Loucy (cell line): ENCODE measurements at regions not wholly inside any gene's neighbourhood (a gene's known extent, or its start where the extent isn't known, plus 50 kb on each side); places are given as distances from the start of the nearest gene placed in this dataset.
A peak's percentile ranks its signal among the peaks of the same experiment; 100 is the strongest.

Experiments
- H2AFZ ChIP-seq: fragments of 200-600 bp; sonication (generic); 2 replicates; pipeline ENCODE4 v1.6.0; 2016; ENCODE audit warnings: antibody characterized with exemption, mild to moderate bottlenecking, low read length, moderate library complexity
- H3F3A ChIP-seq: fragments of 200-600 bp; 2 replicates; pipeline ENCODE4 v1.6.0; 2016; ENCODE audit warnings: antibody characterized with exemption, low read depth, mild to moderate bottlenecking
- H3K27me3 ChIP-seq: fragments of 200-600 bp; sonication (generic); 2 replicates; pipeline ENCODE4 v1.6.1; 2014; ENCODE audit warnings: low read length, mild to moderate bottlenecking; ENCODE audit not compliant: insufficient read depth, poor library complexity, severe bottlenecking
- H3K36me3 ChIP-seq: fragments of 200-600 bp; sonication (generic); 2 replicates; pipeline ENCODE4 v1.6.1; 2016; ENCODE audit warnings: low read length; ENCODE audit not compliant: insufficient read depth
- H3K4me1 ChIP-seq: fragments of 200-600 bp; sonication (generic); 2 replicates; pipeline ENCODE4 v1.5.1; 2014; ENCODE audit warnings: low read length, mild to moderate bottlenecking; ENCODE audit not compliant: insufficient read depth, poor library complexity, severe bottlenecking
- H3K4me2 ChIP-seq: fragments of 200-600 bp; sonication (generic); 2 replicates; pipeline ENCODE4 v1.6.0; 2014; ENCODE audit warnings: antibody characterized with exemption, low read length, low read depth, mild to moderate bottlenecking; ENCODE audit not compliant: poor library complexity, severe bottlenecking
- H3K4me3 ChIP-seq: fragments of 200-600 bp; sonication (generic); 2 replicates; pipeline ENCODE4 v1.5.1; 2014; ENCODE audit warnings: low read length, mild to moderate bottlenecking, mixed read lengths; ENCODE audit not compliant: poor library complexity, severe bottlenecking
- H3K79me2 ChIP-seq: fragments of 200-600 bp; sonication (generic); 2 replicates; pipeline ENCODE4 v1.6.1; 2014; ENCODE audit warnings: low read length; ENCODE audit not compliant: insufficient read depth
- H3K9ac ChIP-seq: fragments of 200-600 bp; sonication (generic); 2 replicates; pipeline ENCODE4 v1.6.0; 2014; ENCODE audit warnings: mild to moderate bottlenecking, low read depth, low read length, moderate library complexity; ENCODE audit not compliant: poor library complexity, severe bottlenecking
- H3K9me2 ChIP-seq: fragments of 200-600 bp; sonication (generic); replicated peaks from 2 replicates; pipeline ENCODE4 v1.6.1; 2016; ENCODE audit warnings: low read depth, low read length, mixed read lengths
- H3K9me3 ChIP-seq: fragments of 200-600 bp; sonication (generic); 2 replicates; pipeline ENCODE4 v1.6.1; 2014; ENCODE audit warnings: mild to moderate bottlenecking, antibody characterized with exemption, low read length, low read depth; ENCODE audit not compliant: insufficient read depth
- H4K20me1 ChIP-seq: fragments of 200-600 bp; sonication (generic); 2 replicates; pipeline ENCODE4 v1.6.0; 2014; ENCODE audit warnings: antibody characterized with exemption, low read length, mild to moderate bottlenecking; ENCODE audit not compliant: insufficient read depth, poor library complexity, severe bottlenecking
- CTCF ChIP-seq: fragments of 200-600 bp; sonication (generic); conservative IDR thresholded peaks from 2 replicates; pipeline ENCODE4 v1.5.1; 2014; ENCODE audit warnings: mild to moderate bottlenecking, antibody characterized with exemption, low read length
- EZH2phosphoT487 ChIP-seq: fragments of 200-600 bp; IDR thresholded peaks from 2 replicates; pipeline ENCODE4 v1.6.1; 2018; ENCODE audit warnings: antibody characterized with exemption, mild to moderate bottlenecking, moderate library complexity, borderline replicate concordance

- H3K4me1 ChIP-seq = peaks cover 8% of the 10 kb centered on the region
- H3F3A ChIP-seq = no peaks in the 10 kb centered on the region
- TF ChIP-seq CTCF = peak; percentile 96
- no peak for TF ChIP-seq EZH2phosphoT487
- H3K79me2 ChIP-seq = no peaks in the 10 kb centered on the region
- no peaks in the 10 kb centered on the region for H3K9me3 ChIP-seq
- H3K9me2 ChIP-seq = no peaks in the 10 kb centered on the region
- H3K4me2 ChIP-seq = no peak overlapping the region
- H3K4me3 ChIP-seq = no peak overlapping the region
- no peaks in the 10 kb centered on the region for H3K27me3 ChIP-seq
- no peak overlapping the region for H2AFZ ChIP-seq
- no peaks in the 10 kb centered on the region for H4K20me1 ChIP-seq
- no peak overlapping the region for H3K9ac ChIP-seq
- H3K36me3 ChIP-seq = no peaks in the 10 kb centered on the region
Observed at GRCh38 chr6:40328386-40328985, 258.7 kb downstream of the LRFN2 start.

- H3K9me2 ChIP-seq = no peaks in the 10 kb centered on the region
- no peak overlapping the region for H3K4me2 ChIP-seq
- H3K36me3 ChIP-seq = no peaks in the 10 kb centered on the region
- H4K20me1 ChIP-seq = no peaks in the 10 kb centered on the region
- no peaks in the 10 kb centered on the region for H3F3A ChIP-seq
- no peaks in the 10 kb centered on the region for H3K9me3 ChIP-seq
- H3K27me3 ChIP-seq = no peaks in the 10 kb centered on the region
- no peak overlapping the region for H3K4me3 ChIP-seq
- no peak overlapping the region for H2AFZ ChIP-seq
- H3K4me1 ChIP-seq = peaks cover 8% of the 10 kb centered on the region
- H3K9ac ChIP-seq = no peak overlapping the region
- TF ChIP-seq EZH2phosphoT487 (no peak), CTCF (no peak)
- no peaks in the 10 kb centered on the region for H3K79me2 ChIP-seq
Observed at GRCh38 chr6:40326714-40327421, 260.3 kb downstream of the LRFN2 start.

- Histone ChIP-seq H3K9me2 (no peaks in the 10 kb centered on the region), H2AFZ (peak overlapping the region; percentile 29), H3K4me2 (no peak overlapping the region), H3K36me3 (no peaks in the 10 kb centered on the region), H3K9me3 (no peaks in the 10 kb centered on the region), H3F3A (no peaks in the 10 kb centered on the region), H3K9ac (no peak overlapping the region), H3K27me3 (no peaks in the 10 kb centered on the region), H3K79me2 (no peaks in the 10 kb centered on the region), H3K4me1 (peaks cover 8% of the 10 kb centered on the region), H3K4me3 (no peak overlapping the region), H4K20me1 (no peaks in the 10 kb centered on the region)
- no peak for TF ChIP-seq CTCF
- TF ChIP-seq EZH2phosphoT487 = no peak
Observed at GRCh38 chr6:40325791-40326190, 261.4 kb downstream of the LRFN2 start.
